Esophagus squamous epithelium (tissue), 4 donors: ENCODE measurements at regions not wholly inside any gene's neighbourhood (a gene's known extent, or its start where the extent isn't known, plus 50 kb on each side); places are given as distances from the start of the nearest gene placed in this dataset.

Source experiments
- CTCF ChIP-seq, 6 experiments: fragments of 450-650 bp in 4 of 6; fragments of 200-600 bp in 2 of 6; sonication (generic) in 2 of 6; IDR thresholded peaks; one replicate each; pipeline ENCODE4 v1.5.1; 2016 to 2019; ENCODE audit warnings: antibody characterized with exemption in 6 of 6, mild to moderate bottlenecking in 4 of 6, moderate library complexity in 4 of 6
- POLR2A ChIP-seq, 4 donors: fragments of 450-650 bp; IDR thresholded peaks; one replicate each; pipeline ENCODE4 v1.6.1; 2017; ENCODE audit warnings: antibody characterized with exemption in 4 of 4, mild to moderate bottlenecking in 4 of 4, moderate library complexity in 3 of 4

GRCh38 chr7:10455936-10456335, 517.7 kb upstream of the PHF14 start:
- no peak for TF ChIP-seq CTCF (IDR thresholded peaks at IDR 0.05)
- no peak for TF ChIP-seq POLR2A (IDR thresholded peaks at IDR 0.05)
